Ecto neural progenitor cell (in vitro differentiated cells): ENCODE measurements at regions not wholly inside any gene's neighbourhood (a gene's known extent, or its start where the extent isn't known, plus 50 kb on each side); places are given as distances from the start of the nearest gene placed in this dataset.
"Not testable (repeated sequence)": the region's sequence is repeated elsewhere in the genome, so short reads cannot be mapped to it uniquely, and the experiment has no call there.

Source experiments
- DNase-seq: peaks from one replicate; pipeline ENCODE4 v3.0.0-alpha.2; 2018; ENCODE audit warnings: low spot score

GRCh38 chrX:18102006-18102405, 118.7 kb downstream of the BEND2 start:
- no peak for DNase-seq

GRCh38 chrX:18101087-18101486, 119.6 kb downstream of the BEND2 start:
- no peak for DNase-seq

- no peak for DNase-seq
Observed at GRCh38 chrX:18099745-18100144, 120.9 kb downstream of the BEND2 start.

GRCh38 chrX:18098763-18099162, 121.9 kb downstream of the BEND2 start:
- DNase-seq = peak; percentile 48

GRCh38 chrX:18076434-18076833, 144.3 kb downstream of the BEND2 start:
- DNase-seq = no peak

GRCh38 chrX:18075603-18076002, 145.1 kb downstream of the BEND2 start:
- DNase-seq = no peak

GRCh38 chrX:18068045-18068444, 152.6 kb downstream of the BEND2 start:
- DNase-seq = not testable (repeated sequence)

GRCh38 chrX:18065956-18066355, 154.7 kb downstream of the BEND2 start:
- no peak for DNase-seq

- no peak for DNase-seq
Observed at GRCh38 chrX:18051690-18052089, 169.0 kb downstream of the BEND2 start.

- no peak for DNase-seq
Observed at GRCh38 chrX:18047491-18047890, 173.2 kb downstream of the BEND2 start.

- no peak for DNase-seq
Observed at GRCh38 chrX:18045436-18045835, 175.2 kb downstream of the BEND2 start.

- DNase-seq = no peak
Observed at GRCh38 chrX:18042776-18043175, 177.9 kb downstream of the BEND2 start.

GRCh38 chrX:18041656-18042055, 179.0 kb downstream of the BEND2 start:
- no peak for DNase-seq

- no peak for DNase-seq
Observed at GRCh38 chrX:18039023-18039422, 177.9 kb upstream of the RAI2 start.

- no peak for DNase-seq
Observed at GRCh38 chrX:18036394-18036793, 175.3 kb upstream of the RAI2 start.

- no peak for DNase-seq
Observed at GRCh38 chrX:18034945-18035344, 173.8 kb upstream of the RAI2 start.

GRCh38 chrX:18034504-18034903, 173.4 kb upstream of the RAI2 start:
- DNase-seq = no peak

- DNase-seq = no peak
Observed at GRCh38 chrX:18032486-18033221, 171.6 kb upstream of the RAI2 start.

GRCh38 chrX:18031726-18032375, 170.8 kb upstream of the RAI2 start:
- DNase-seq = no peak

- DNase-seq = not testable (repeated sequence)
Observed at GRCh38 chrX:18030656-18031055, 169.6 kb upstream of the RAI2 start.

- no peak for DNase-seq
Observed at GRCh38 chrX:18026166-18026565, 165.1 kb upstream of the RAI2 start.

GRCh38 chrX:18017411-18017810, 156.3 kb upstream of the RAI2 start:
- DNase-seq = no peak

- no peak for DNase-seq
Observed at GRCh38 chrX:18016941-18017340, 155.8 kb upstream of the RAI2 start.

GRCh38 chrX:18010253-18010652, 149.2 kb upstream of the RAI2 start:
- no peak for DNase-seq
